RWPE2 (cell line): ENCODE measurements at regions not wholly inside any gene's neighbourhood (a gene's known extent, or its start where the extent isn't known, plus 50 kb on each side); places are given as distances from the start of the nearest gene placed in this dataset.
"Not testable (repeated sequence)": the region's sequence is repeated elsewhere in the genome, so short reads cannot be mapped to it uniquely, and the experiment has no call there.

Experiments used
- ATAC-seq: fragments of 200-7000 bp; cut with Tn5 transposase; 3 replicates; pipeline ENCODE4 v1.9.1; 2021; ENCODE audit warnings: low read depth
- DNase-seq: peaks from one replicate; pipeline ENCODE4 v3.0.0-alpha.2; 2020; ENCODE audit warnings: low spot score
- H3K27ac ChIP-seq: fragments of 450-650 bp; 2 replicates; pipeline ENCODE4 v1.5.1; 2017; ENCODE audit warnings: mild to moderate bottlenecking; ENCODE audit not compliant: poor library complexity, severe bottlenecking
- H3K27me3 ChIP-seq: fragments of 250-450 bp; sonication (Bioruptor Pico); 2 replicates; pipeline ENCODE4 v1.5.1; 2021; ENCODE audit warnings: mild to moderate bottlenecking, moderate library complexity; ENCODE audit not compliant: insufficient read depth, poor library complexity, severe bottlenecking
- H3K36me3 ChIP-seq: fragments of 250-450 bp; sonication (Bioruptor Pico); 2 replicates; pipeline ENCODE4 v1.5.1; 2020; ENCODE audit warnings: low read depth, mild to moderate bottlenecking, moderate library complexity
- H3K4me1 ChIP-seq: fragments of 250-450 bp; sonication (Bioruptor Pico); 2 replicates; pipeline ENCODE4 v1.5.1; 2021; ENCODE audit warnings: mild to moderate bottlenecking, moderate library complexity; ENCODE audit not compliant: insufficient read depth, poor library complexity, severe bottlenecking
- H3K4me3 ChIP-seq: fragments of 250-450 bp; sonication (Bioruptor Pico); 2 replicates; pipeline ENCODE4 v1.5.1; 2021; ENCODE audit warnings: mild to moderate bottlenecking, moderate library complexity; ENCODE audit not compliant: severe bottlenecking
- H3K9me3 ChIP-seq: fragments of 250-450 bp; sonication (Bioruptor Pico); 2 replicates; pipeline ENCODE4 v1.5.1; 2021; ENCODE audit warnings: mild to moderate bottlenecking, moderate library complexity; ENCODE audit not compliant: severe bottlenecking
- CTCF ChIP-seq: fragments of 450-650 bp; IDR thresholded peaks from one replicate; pipeline ENCODE4 v1.5.1; 2017; ENCODE audit warnings: mild to moderate bottlenecking, moderate library complexity; ENCODE audit not compliant: poor library complexity, severe bottlenecking

GRCh38 chrX:19256986-19257385 is 86.7 kb upstream of the PDHA1 start:
- ATAC-seq (no peak), DNase-seq (no peak)
- Histone ChIP-seq H3K4me3 (no peak overlapping the region), H3K36me3 (no peaks in the 10 kb centered on the region), H3K27ac (no peak overlapping the region), H3K27me3 (no peaks in the 10 kb centered on the region), H3K9me3 (no peaks in the 10 kb centered on the region), H3K4me1 (no peaks in the 10 kb centered on the region)
- no peak for TF ChIP-seq CTCF

GRCh38 chrX:19261026-19261425 is 82.7 kb upstream of the PDHA1 start:
- H3K4me1 ChIP-seq, H3K27me3 ChIP-seq, H3K4me3 ChIP-seq, H3K36me3 ChIP-seq, DNase-seq, H3K27ac ChIP-seq, ATAC-seq, H3K9me3 ChIP-seq: not testable (repeated sequence)

GRCh38 chrX:19270727-19271126 is 73.0 kb upstream of the PDHA1 start:
- no peaks in the 10 kb centered on the region for H3K27me3 ChIP-seq
- no peaks in the 10 kb centered on the region for H3K36me3 ChIP-seq
- H3K4me3 ChIP-seq: no peak overlapping the region
- H3K27ac ChIP-seq: no peak overlapping the region
- H3K9me3 ChIP-seq: no peaks in the 10 kb centered on the region
- TF ChIP-seq CTCF: no peak
- no peak for DNase-seq
- ATAC-seq: no peak
- no peaks in the 10 kb centered on the region for H3K4me1 ChIP-seq

GRCh38 chrX:19272452-19272851 is 71.3 kb upstream of the PDHA1 start:
- ATAC-seq: no peak
- H3K4me3 ChIP-seq: no peak overlapping the region
- no peak for DNase-seq
- H3K4me1 ChIP-seq: no peaks in the 10 kb centered on the region
- TF ChIP-seq CTCF: no peak
- H3K36me3 ChIP-seq: no peaks in the 10 kb centered on the region
- H3K27ac ChIP-seq: no peak overlapping the region
- H3K9me3 ChIP-seq: no peaks in the 10 kb centered on the region
- H3K27me3 ChIP-seq: no peaks in the 10 kb centered on the region

- no peaks in the 10 kb centered on the region for H3K36me3 ChIP-seq
- no peak overlapping the region for H3K4me3 ChIP-seq
- H3K27me3 ChIP-seq: no peaks in the 10 kb centered on the region
- H3K27ac ChIP-seq: no peak overlapping the region
- DNase-seq (no peak), ATAC-seq (no peak)
- no peaks in the 10 kb centered on the region for H3K9me3 ChIP-seq
- no peaks in the 10 kb centered on the region for H3K4me1 ChIP-seq
- TF ChIP-seq CTCF: no peak
Observed at GRCh38 chrX:19280636-19281035, 63.1 kb upstream of the PDHA1 start.
